Liver (tissue), 3 donors: ENCODE measurements at regions not wholly inside any gene's neighbourhood (a gene's known extent, or its start where the extent isn't known, plus 50 kb on each side); places are given as distances from the start of the nearest gene placed in this dataset.

ENCODE experiments used
- CTCF ChIP-seq: fragments of 150-350 bp; IDR thresholded peaks from 2 replicates; pipeline ENCODE4 v1.5.1; 2017; ENCODE audit warnings: improper control_type of control experiment, low read depth, low read length; ENCODE audit not compliant: missing input control
- HNF4G ChIP-seq: IDR thresholded peaks from 2 replicates; pipeline ENCODE4 v1.6.1; 2016; ENCODE audit warnings: antibody characterized with exemption
- JUND ChIP-seq, 2 donors: IDR thresholded peaks; 2 replicates each; pipeline ENCODE4 v1.6.1; 2016; ENCODE audit warnings: antibody characterized with exemption in 2 of 2
- MAX ChIP-seq: IDR thresholded peaks from 2 replicates; pipeline ENCODE4 v1.6.1; 2016; ENCODE audit warnings: antibody characterized with exemption
- REST ChIP-seq: IDR thresholded peaks from 2 replicates; pipeline ENCODE4 v1.6.1; 2016; ENCODE audit warnings: antibody characterized with exemption, mild to moderate bottlenecking
- RXRA ChIP-seq, 2 donors: IDR thresholded peaks; 2 replicates each; pipeline ENCODE4 v1.6.1; 2017 to 2018; ENCODE audit warnings: antibody characterized with exemption in 2 of 2, mild to moderate bottlenecking in 1 of 2
- TAF1 ChIP-seq: conservative IDR thresholded peaks from 2 replicates; pipeline ENCODE4 v1.6.1; 2016; ENCODE audit warnings: antibody characterized with exemption, mild to moderate bottlenecking
- donor health status: healthy.
- donor health status: healthy.

- no peak for TF ChIP-seq CTCF
- no peak for TF ChIP-seq MAX
- no peak for TF ChIP-seq HNF4G
- TF ChIP-seq JUND (IDR thresholded peaks at IDR 0.05), result no peak
- TF ChIP-seq REST, result no peak
- no peak for TF ChIP-seq TAF1
- no peak for TF ChIP-seq RXRA (IDR thresholded peaks at IDR 0.05)
These were observed 128.1 kb downstream of the BARX1 start for GRCh38 chr9:93826905-93827544.
